HG03135 (cell line): ENCODE measurements at regions not wholly inside any gene's neighbourhood (a gene's known extent, or its start where the extent isn't known, plus 50 kb on each side); places are given as distances from the start of the nearest gene placed in this dataset.
"Not testable (repeated sequence)": the region's sequence is repeated elsewhere in the genome, so short reads cannot be mapped to it uniquely, and the experiment has no call there.

Experiments
- ATAC-seq: cut with Tn5 transposase; IDR thresholded peaks from one replicate; pipeline ENCODE4 v1.9.1; 2021; ENCODE audit warnings: mild to moderate bottlenecking, moderate library complexity; ENCODE audit not compliant: unreplicated experiment

DNA sequence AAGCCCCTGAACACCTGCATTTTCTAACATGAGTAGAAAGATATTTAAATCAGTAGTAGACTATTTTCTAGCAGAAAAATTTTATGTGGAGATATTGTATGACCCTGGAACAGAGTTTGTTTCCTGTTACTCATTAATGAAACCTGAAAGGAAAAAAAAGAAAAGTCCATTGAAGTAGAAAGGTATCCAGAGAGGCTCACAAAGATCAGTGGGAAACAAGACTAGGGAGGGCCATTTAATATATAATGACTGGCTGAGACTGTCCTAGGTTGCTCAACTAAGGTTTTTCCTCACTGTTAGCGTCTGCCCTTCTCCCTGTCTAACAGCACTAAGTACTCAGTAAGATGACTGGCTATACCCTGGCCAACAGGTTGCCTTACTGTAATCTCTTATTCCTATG, 788.6 kb downstream of the GLUD2 start:
- ATAC-seq: no peak

GRCh38 chrX:121851033-121851432, 803.6 kb downstream of the GLUD2 start:
- no peak for ATAC-seq

- no peak for ATAC-seq
Observed at GRCh38 chrX:121853762-121854613, 806.6 kb downstream of the GLUD2 start.

- ATAC-seq: no peak
Observed at GRCh38 chrX:121854614-121854911, 807.2 kb downstream of the GLUD2 start.

DNA sequence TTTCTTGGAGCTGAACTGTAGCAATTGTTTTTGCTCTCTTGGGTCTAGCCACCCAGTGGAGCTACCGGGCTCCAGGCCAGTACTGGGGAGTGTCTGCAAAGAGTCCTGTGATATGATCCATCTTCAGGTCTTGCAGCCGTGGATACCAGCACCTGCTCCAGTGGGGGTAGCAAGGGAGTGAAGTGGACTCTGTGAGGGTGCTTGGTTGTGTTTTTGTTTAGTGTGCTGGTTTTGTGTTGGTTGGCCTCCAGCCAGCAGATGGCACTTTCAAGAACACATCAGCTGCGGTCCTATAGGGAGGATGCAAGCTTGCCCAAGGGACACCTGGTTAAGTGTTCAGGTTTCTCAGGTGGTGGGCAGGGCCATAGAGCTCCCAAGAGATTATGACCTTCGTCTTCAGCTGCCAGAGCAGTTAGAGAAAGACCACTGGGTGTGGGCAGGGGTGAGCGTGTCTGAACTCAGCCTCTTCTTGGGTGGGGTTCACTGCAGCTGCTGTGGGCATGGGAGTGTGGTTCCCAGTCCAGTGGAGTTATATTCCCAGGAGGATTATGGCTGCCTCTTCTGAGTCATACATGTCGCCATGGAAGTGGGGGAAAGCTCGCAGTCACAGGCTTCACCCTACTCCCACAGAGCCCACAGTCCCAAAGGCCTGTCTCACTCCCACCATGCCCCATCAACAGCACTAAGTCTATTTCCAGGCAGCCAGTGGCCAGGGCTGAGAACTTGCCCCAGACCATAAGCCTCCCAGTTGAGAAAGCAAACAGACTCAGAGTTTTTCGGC, 811.6 kb downstream of the GLUD2 start:
- ATAC-seq: no peak

- ATAC-seq: no peak
Observed at GRCh38 chrX:121863976-121864375, 816.6 kb downstream of the GLUD2 start.

- ATAC-seq: no peak
Observed at GRCh38 chrX:121864561-121864960, 817.2 kb downstream of the GLUD2 start.

DNA sequence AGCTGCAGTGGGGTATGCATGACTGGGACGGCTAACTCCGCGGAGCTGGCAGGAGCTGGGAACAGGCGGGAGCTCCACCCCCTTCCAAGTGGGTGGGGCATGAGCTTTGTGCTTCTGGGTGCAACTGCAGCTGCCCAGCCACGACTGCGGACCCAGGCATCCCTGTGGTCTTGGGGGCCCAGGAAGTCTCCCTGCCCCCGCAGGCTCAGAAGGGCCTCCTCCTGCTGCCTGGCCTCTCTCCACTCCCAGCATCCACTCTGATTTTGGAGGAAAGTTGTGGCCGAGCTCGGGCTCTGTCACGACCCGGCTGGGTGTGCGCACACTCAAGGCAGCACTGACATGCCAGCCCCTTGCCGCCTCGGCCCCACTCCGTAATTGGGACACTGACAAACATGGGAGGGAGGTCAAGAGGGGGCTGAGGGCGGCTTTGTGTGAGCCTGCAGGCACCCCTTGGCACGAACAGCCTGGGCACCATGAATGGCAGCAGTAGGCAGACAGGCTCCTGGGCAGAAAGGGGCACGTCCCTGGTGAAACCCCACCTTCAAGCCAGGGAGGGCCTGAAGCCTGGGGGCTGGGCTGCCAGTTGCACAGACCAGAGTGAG, 822.6 kb downstream of the GLUD2 start:
- ATAC-seq: no peak

GRCh38 chrX:121871122-121871521, 823.7 kb downstream of the GLUD2 start:
- no peak for ATAC-seq

GRCh38 chrX:121876305-121876704, 828.9 kb downstream of the GLUD2 start:
- no peak for ATAC-seq

DNA sequence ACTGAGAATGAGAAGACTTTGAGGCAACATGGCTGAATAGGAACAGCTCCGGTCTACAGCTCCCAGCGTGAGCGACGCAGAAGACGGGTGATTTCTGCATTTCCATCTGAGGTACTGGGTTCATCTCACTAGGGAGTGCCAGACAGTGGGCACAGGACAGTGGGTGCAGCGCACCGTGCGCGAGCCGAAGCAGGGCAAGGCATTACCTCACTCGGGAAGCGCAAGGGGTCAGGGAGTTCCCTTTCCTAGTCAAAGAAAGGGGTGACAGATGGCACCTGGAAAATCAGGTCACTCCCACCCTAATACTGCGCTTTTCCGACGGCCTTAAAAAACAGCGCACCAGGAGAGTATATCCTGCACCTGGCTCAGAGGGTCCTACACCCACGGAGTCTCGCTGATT, 829.9 kb downstream of the GLUD2 start:
- ATAC-seq: not testable (repeated sequence)

DNA sequence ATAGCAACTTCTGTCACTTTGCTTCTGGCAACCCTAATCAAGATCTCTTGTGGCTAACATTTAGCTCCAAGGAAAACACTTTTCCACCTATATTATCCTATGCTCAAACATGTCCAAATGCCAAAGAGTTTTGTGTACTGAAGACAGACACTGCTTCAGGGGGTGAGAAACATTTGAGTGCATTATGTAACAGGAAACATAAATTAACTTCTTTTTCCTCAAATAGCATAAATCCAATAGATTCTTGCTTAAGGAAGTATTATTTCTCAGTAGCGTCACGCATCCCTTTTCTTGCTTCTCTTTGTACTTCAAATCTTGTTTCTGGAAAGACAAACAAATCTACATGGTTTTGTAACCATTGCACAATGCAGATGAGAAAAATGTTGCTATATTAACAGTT, 839.1 kb downstream of the GLUD2 start:
- no peak for ATAC-seq

DNA sequence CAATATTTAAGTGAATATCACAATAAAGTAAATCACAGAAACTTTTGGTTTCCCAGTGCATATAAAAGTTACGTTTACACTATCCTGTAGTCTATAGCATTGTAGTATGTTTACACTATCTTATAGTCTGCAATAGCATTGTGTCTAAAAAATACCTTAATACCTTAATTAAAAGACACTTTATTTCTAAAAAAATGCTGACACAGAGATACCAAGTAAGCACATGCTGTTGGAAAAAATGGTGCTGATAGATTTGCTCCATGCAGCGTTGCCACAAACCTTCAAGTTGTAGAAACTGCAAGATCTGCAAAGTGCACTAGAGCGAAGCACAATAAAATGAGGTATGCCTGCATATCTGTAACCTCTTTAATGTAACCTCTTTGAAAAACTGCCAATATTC, 847.3 kb downstream of the GLUD2 start:
- ATAC-seq: no peak

- ATAC-seq: no peak
Observed at GRCh38 chrX:121902463-121902862, 855.1 kb downstream of the GLUD2 start.

DNA sequence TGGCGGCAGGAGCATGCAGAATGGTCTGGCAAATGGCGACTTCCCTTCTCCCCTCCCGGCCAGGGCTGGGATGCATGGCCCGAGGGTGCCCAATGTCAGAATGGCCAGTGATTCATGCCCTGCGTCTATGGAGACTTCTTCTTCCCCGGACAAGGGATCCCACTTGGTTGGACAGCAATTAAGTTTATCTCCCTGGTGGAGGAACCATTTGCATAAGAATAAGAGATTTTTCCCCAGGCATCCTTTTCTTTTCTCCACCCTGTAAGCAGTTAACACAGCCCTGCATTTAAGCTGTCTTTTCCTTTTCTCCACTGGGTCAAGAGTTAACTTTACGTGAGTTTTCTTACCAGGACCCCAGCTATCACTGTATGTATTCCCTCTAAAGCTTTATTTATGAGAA, 856.6 kb downstream of the GLUD2 start:
- ATAC-seq: no peak

- ATAC-seq: no peak
Observed at GRCh38 chrX:121921258-121921657, 873.8 kb downstream of the GLUD2 start.

DNA sequence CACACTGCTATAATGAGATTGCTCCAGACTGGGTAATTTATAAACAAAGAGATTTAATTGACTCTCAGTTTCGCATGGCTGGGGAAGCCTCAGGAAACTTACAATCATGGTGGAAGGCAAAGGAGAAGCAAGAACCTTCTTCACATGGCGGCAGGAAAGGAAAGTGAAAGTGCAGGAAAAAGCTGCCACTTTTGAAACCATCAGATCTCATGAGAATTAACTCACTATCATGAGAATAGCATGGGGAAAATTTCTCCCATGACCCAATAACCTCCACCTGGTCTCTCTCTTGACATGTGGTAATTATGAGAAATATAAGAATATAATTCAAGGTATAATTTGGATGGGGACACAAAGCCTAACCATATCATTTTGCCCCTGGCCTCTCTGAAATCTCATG, 884.2 kb downstream of the GLUD2 start:
- ATAC-seq: no peak

- no peak for ATAC-seq
Observed at GRCh38 chrX:121932688-121933087, 885.3 kb downstream of the GLUD2 start.

- no peak for ATAC-seq
Observed at GRCh38 chrX:121949041-121949760, 901.8 kb downstream of the GLUD2 start.

DNA sequence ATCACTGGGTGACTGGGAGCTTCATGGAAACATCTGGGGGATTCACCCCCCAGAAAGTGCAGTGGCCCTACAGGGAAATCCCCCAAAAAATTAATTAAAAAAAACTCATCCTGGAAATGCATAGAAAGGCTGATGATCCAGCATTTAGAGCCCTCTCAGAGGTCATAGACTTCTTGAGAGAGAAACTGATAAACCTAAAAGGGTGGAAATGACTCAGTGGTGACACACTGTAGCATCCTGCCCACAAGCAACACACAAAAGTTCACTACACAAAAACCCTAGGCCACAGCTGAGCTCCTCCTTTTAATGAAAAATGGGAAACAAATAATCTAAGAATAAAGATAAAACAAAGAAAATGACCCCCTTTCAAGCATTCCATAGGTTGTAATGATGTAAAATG, 911.5 kb downstream of the GLUD2 start:
- no peak for ATAC-seq

DNA sequence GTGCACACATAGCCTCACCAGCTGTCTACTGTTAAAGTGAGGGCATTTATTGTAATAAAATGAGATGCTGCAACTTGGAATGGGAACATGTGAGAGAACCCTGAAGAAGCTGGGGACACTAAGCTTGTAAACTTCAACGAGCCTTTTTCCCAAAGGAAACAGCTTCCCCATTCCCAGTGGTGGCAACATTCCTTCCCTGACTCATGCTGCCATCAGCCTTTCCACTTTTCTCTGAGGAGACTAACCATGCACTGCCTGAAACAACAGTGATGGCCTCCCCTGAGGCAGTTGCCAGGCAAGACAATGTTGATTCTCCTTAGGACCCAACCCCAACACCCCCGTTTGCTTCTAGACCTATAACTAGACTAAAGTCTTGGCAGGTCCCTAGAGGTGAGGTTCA, 928.3 kb downstream of the GLUD2 start:
- ATAC-seq: no peak
